HG02973 (cell line): ENCODE measurements at regions not wholly inside any gene's neighbourhood (a gene's known extent, or its start where the extent isn't known, plus 50 kb on each side); places are given as distances from the start of the nearest gene placed in this dataset.

Experiments
- ATAC-seq: cut with Tn5 transposase; IDR thresholded peaks from one replicate; pipeline ENCODE4 v1.9.1; 2021; ENCODE audit warnings: moderate library complexity; ENCODE audit not compliant: unreplicated experiment

DNA sequence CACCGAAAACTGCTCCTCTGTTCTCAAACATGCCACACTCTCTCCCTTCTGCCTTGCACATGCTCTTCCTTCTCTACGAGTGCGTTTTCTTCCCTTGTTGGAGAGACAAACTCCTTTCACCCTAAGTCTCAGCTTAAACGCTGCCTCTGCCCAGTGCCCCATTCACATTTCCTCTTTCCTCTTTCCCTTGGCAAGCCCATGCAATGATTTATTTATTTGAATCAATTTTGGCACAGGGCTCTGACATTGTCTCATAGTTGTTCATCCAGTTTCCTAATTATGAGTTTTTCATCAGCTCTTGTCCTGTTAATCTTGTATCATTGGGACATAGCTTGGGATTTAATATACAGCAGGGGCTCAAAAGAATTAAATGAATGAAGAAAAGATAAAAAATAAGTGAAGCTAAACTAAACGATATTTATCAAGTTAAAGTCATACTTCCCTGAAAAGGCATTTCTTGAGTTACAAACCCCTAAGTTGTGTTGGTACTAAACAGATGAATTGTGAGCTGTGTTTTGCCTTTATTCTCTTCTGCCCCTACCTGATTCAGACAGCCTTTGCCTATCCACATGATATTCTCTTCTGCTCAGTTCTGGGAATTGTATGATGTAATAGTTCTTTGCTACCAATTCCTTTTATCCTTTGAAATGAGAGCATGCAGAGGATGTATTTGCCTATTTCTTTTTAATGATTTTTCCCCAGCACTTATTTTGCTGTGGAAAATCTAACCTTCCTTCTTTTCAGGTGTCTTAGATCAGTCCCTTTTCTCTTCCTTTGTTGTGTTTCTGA is 704.4 kb downstream of the UTRN start:
- ATAC-seq, result no peak

DNA sequence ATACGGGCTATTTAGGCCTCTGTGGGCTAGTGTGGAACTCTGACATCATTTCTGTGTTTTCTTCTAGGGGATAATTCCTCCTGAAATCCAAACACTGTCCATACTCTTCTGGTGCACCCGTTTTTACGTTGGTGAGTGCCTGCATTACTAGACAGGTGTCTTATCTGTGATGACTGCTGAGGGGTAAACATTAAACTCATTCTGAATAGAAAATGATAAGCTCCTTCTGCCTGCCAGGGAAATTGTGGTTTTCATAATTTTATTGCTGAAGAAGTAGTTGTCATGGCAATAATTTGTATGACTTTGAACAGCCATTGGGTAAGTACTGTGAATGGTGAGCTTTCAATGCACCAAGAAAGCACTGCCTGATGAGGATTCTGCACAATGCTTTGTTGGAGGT is 705.6 kb downstream of the UTRN start:
- ATAC-seq, result no peak

DNA sequence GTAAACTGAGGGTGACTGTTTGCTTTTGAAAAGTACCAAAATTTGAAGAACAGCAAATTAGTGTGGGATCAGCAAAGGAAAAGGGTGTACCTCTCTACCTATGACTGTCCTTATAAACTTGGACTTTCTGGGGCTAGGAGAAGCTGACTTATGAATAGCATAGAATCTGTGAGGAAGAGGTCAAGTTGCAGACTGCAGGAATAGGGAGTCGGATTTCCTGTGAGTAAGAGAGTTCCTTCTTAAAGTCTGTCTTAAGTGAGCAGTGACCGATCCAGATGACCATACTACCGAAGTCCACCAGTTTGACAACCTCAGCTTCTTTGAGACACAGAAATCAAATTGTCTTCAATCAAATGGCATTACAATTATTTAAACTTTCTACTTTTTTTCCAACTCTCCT is 708.7 kb downstream of the UTRN start:
- ATAC-seq, result no peak

DNA sequence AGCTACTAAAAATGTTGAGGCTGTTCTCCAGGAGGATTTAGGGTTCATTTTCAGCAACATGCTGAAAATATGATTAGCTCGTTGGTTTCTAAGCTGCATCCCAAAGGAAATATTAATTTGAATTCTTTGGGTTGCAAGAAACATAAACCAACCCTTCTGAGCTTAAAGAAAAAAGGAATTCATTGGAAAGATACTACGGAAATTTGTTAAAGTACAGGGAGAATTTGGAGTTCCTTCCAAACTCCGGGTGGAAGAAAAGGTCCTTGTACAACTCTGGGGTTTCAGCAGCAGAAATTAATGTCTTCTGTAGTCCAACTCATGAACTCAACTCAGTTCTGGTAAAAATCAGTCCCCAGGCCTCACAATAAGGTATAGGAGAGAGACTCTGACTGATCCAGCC is 712.9 kb downstream of the UTRN start:
- no peak for ATAC-seq

DNA sequence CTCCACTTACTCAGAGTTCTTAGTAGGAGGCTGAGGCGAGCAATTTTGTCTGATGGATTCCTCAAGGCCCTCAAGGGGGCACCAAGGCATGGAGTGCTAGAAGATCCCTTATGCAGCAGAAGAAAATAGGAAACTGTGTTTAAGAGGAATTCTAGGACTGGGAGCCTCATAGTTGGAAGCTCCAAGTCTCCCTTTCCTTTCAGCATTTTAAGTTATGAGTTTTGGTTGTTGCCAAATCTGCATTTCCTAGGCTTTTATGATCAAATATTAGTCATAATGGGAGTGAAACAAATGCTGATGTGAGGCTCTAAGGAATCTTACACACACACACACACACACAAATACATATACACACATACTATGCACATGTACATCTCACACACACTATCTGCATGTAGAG is 714.0 kb downstream of the UTRN start:
- no peak for ATAC-seq

DNA sequence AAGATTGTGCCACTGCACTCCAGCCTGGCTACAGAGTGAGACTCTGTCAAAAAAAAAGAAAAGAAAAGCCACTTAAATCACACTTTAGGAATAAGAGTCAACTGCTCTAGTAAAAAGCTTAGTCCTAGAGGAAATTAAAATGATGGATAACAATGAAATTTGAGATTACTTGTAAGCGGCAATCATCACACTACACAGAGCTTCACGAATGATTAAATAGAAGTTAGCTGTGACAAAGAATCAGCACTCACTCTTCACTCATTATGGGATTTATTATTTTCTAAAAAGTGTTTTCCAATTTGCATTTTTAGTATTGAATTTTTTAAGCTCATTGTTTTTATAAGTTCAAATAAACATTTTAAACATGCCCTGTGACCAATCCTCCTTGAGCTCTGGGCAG is 718.0 kb downstream of the UTRN start:
- no peak for ATAC-seq

DNA sequence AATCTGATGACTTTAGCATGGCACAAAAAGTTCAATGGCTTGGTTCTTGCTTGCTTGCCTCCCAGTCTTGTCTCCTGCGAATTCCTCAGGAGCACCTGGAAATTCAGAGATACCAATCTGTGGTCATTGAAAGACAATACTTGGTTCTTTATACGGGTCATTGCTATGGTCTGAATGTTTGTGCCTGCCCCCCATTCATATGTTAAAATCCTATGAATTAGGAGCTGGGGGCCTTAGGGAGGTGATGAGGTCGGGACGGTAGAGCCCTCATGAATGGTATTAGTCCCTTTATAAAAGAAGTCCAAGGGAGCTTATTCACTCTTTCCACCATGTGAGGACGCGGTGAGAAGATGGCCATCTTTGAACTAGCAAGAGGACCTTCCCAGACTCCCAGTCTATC is 721.8 kb downstream of the UTRN start:
- ATAC-seq, result no peak

DNA sequence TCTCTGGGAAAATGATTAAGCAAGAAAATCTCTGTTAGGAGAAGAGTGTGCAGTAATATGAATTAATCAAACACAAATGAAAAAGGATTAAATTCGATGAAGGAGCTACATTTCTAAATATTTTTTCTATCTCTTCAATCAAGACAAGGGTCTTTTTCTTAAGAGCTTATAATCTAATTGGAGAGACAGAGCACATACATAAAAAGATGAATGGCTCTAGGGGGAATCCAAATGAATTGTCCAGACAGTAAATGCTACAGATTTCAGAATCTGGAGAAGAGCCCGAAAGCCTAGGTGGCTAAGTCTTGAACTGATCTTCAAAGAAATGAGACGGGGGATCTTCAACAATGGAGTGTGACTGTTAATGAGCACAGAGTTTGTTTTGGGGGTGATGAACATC is 723.6 kb downstream of the UTRN start:
- ATAC-seq, result no peak

DNA sequence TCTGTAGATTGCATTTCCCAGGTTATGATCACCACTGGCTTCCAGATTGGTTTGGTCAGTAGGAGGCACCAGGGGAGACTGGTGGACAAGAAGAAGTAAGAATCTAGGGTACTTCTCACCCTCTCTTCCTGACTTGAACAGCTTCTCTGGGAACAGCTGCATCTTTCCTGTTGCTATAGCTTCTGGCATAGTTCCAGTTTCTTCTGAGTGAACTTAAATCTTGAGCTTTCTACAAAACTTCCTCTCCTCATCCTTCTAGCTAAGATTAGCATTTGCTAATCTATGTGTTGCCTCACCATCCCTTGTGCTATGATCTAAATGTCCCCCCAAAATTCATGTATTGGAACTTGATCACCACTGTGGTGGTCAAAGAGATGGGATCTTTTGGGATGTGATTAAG is 724.6 kb downstream of the UTRN start:
- no peak for ATAC-seq

DNA sequence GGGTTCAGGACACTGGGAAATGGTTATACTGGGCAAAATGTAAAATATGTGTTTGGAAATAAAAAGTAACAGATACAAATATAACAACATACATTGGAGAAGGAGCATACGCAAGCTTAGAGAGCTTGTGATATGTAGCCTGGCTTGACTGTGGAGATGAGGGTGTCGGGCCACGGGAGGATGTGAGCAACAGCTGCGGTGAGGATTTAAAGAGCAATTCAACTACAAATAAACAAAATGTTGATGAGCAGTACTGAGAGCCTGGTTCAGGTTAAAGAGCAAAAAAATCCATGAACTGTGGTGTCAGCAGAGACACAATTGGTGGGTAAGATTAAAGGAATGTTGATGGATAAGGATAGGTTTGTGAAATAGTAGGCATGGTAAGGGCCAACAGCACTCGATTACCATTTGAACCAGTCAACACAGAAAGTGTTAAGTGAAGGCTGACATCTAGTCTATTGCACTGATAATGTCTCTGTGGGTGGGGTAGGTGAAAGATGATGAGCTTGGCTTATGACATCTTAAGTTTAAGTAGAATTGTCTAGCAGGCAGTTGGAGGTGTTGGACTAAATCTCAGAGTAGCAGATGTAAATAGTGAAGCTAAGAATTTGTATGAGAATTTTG is 723.2 kb downstream of the EPM2A start:
- ATAC-seq, result no peak

DNA sequence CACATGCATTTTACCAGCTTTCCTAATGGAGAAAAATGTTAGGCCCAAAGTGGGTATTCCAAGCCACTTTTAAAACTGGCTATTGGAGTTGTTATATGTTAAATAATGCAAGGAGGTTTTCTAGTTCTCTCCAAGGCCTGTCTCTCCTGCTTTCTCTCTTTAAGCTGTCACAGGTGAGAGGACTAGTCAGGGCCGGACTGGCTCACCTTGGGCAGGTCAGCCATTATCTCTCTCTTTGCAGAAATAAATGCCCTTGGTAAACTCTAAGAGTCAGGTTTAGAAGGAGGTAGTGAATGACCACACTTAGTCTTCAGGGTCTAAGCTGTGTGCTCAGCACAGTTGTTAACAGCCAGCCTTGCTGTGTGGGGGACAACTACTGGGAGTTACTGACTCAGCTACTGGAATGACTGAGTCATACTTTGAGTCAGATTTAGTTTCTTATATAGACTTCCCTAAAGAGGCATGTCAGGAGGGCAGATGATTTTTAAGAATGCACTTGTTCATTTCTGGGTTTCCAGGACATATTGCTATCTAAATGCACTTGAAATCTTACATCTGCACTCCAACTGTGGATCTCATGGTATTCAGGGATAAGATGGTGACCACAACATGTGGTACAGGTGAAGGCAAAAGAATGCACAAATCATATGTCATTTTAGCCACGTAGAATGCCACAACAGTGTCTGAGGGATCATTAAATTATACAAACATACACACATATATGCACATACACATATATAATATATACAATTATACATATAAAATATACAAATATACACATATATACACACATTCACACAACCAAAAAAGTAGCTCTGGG is 719.4 kb downstream of the EPM2A start:
- peak; percentile 99 for ATAC-seq

DNA sequence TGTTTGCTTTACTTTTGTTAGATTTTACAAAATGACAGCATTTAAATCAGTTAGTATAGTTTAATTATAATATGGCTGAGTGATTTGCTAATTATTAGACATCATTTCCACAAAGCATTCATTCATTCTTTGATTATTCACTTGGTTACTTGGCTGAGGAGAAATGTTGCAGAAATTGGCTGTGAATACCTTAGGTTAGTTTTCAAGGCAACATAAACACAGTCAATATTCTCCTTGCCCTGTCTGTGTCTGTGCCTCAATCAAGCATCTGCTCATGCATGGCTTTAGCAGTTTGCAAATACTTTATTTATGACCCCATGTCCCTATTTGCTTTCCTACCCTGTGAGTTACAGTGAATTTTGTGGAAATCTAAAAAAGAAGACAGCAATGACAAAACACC is 718.3 kb downstream of the EPM2A start:
- no peak for ATAC-seq

DNA sequence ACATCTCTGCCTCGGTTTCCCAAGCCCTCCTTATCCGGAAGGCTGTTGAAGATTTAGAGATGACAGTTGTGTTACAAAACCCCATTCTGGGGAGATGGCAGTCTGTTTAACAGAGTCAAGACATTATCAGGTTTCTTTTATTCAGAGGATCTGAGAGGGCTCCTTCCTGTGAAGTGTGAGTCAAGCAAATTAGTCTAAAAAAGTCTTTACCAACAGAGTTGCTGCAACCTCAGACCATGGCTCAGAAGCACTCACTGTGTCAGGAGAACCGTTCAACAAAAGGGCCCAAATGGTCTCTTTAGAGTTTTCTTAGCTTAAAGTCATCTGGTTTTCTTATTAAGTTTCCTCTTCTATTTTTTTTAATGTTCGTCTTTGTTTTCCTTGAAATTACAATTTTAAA is 717.8 kb downstream of the EPM2A start:
- no peak for ATAC-seq

DNA sequence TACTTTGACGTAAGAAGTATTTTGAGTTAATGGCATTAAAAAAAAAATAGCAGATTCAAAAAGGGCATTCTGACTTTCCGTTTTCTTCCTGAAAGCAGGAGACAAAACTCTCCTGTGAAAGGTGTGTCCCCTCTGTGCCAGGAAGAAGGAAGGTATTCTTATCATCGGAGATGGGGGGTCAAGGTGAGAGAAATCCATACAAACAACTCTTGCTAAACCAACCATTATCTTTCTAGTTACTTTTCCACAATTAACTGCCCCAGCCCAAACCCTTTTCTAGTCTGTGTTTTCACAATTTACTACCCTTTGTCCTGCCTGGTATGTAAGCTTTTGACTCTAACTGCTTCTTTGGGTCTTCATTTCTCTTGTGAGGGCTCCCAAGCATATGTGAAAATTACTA is 717.3 kb downstream of the EPM2A start:
- no peak for ATAC-seq

DNA sequence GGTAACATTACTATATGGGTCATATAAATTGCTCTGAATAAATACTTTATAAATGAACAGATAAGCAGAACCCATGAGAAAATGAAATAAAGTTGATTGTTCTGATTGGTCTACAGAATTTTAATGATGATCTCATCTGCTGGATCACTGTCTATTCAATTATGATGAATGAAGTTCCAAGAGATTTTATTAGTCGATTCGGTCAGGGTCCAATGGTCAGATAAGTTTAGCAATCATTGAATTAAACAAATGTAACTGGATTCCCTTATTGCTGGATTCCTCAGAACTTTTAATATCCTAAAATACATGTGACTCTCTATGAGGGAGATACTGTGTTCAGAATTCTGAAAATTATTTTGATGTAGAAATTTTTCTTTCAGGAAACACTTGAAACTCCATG is 715.2 kb downstream of the EPM2A start:
- no peak for ATAC-seq

DNA sequence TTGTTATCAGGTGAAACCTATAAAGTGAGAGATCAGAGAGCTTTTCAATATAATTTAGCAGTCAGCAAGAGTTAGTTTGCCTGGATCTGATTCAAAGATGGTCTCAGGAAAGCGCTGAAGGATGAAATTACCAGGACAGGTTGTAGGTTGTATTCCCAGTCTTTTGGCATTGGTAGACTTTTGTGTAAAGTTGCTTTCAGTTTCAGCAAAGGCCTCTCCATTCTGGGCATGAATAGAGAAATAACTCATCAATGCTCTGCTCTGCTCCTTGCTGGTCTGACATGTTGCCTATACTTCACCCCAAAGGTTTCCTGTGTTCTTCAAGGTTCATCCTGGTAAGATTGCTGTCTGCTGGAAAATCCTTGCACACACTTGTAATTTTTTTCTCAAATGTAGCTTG is 714.8 kb downstream of the EPM2A start:
- ATAC-seq, result no peak

DNA sequence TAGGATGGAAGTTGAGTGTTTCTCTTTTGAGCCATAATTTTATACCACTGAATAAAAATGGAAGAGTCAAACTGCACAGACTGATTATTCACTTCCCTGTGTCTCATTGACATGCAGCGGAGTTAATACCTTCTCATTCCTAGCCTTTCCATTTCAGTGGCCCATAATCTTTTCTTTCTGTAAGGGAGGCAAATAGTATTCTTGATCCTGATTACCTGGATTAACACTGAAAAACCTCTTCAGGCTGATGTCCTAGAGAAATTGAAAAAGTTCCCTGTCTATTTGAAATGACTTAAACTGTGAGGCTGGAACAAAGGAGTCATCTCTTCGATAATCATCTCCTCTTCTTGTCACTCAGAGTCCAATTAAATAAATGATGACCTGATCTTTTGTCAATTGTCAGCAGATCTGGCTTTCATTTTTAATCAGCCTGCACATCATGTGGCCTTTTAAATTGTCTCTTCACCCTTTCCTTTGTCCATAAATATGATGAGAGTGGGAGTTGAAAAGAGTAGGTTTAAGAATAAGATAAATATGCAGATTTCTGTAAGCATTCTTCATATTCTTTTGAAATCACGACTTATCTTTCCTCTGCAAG is 713.0 kb downstream of the EPM2A start:
- ATAC-seq, result no peak

DNA sequence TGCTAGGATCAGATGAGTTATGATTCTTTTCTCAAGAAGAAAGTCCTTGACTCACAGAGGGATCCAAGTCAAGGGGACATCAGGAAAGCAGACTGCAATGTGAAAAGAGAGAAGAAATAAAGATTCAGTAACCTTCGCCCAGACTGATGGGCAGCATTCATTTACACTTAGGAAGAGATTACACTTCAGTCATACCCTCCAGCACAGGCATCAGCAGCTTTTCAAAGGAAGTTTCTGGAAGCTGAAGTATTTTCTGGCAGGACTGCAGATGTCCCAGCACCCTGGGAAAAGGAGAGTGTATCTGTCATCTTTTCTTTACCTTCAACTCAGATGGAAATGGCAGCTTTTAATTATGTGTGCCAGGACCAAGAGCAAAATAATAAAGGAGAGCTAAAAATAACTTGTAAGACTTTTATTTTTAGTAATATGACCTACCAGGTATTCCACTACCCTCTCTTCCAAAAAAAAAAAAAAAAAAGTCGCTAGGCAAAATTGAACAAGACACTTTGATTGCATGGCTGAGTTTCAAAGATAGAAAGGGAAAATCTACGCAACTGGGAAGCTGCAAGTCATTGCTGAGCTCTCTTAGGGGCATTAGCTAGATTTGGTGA is 712.1 kb downstream of the EPM2A start:
- no peak for ATAC-seq

DNA sequence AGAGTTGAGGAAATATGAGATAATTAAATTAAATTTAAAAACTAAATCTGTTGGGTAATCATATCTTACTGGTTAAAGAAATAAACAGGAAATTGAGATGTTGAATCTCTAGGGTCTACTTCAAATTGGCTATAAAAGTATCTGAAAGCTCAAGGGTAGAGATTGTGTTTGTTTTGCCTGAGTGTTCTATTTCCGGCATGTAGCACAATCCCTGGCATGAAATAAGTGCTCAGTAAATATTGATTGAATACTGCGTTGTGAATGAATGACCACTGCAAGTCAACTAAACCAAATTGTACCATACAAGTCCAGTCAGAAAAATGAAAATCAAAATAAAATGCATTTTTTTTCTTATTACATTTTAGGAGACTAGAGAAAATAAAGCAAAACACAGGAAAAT is 709.8 kb downstream of the EPM2A start:
- ATAC-seq, result no peak

DNA sequence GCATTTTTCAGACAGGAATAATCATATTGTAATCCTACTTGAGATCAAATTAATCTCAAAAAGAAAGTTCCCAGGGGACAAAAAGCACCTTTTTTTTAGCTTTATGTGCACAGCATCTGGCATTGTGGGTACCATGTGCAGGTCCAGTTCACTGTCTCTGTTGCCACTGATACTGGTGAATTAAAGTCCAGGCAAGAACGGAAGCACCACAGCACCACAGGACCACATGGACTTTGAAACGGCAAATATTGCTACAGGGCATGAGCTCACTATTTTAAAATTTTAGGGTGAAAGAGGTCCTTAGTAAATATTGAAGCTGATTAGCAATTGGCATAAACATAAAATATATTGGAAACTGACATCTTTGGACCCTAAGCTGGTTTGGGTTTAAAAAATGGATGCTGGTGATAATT is 709.0 kb downstream of the EPM2A start:
- ATAC-seq, result no peak

DNA sequence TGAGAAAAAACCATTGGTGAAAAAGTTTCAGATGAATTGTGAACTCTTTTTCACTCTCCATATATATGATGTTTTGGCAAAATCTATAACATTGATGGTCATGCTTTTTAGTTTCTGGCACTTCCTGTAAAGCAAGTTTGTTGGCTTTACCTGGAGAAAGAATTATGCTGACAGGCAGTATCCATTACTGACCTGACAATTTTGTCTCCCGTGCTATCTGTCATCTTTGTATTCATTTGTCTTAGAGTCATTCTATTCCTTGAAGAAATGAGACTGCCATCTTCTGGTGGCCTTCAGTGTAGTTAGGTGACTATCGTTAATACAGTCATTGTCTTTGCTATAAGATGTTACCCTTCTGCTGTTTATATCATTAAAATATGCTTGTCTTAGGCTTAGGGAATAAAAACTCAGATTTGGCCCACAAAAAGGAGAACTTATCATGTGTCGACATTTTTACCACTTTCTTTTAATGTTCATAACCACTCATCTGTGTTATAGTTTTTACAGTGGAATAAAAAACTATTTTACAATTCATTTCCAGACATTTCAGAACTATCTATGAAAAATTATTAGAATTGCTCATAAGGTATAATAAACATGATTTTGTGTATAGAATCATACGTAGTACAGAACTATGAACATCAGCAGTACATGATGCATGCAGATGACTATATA is 707.0 kb downstream of the EPM2A start:
- ATAC-seq, result peak; percentile 73
